ENCODE measurements at regions not wholly inside any gene's neighbourhood (a gene's known extent, or its start where the extent isn't known, plus 50 kb on each side); places are given as distances from the start of the nearest gene placed in this dataset.

GRCh38 chr5:173385832-173386360 is 57.7 kb upstream of the STC2 start:
- H3K4me3 ChIP-seq (ENCODE audit: low read depth, low read length): no peak overlapping the region
- peak; percentile 80 for DNase-seq (ENCODE audit: low read depth)
- FAIRE-seq: no peak
- no peaks in the 10 kb centered on the region for H3K36me3 ChIP-seq (ENCODE audit: control insufficient read depth, insufficient read depth, low read length)
- TF ChIP-seq, protein P1, sequence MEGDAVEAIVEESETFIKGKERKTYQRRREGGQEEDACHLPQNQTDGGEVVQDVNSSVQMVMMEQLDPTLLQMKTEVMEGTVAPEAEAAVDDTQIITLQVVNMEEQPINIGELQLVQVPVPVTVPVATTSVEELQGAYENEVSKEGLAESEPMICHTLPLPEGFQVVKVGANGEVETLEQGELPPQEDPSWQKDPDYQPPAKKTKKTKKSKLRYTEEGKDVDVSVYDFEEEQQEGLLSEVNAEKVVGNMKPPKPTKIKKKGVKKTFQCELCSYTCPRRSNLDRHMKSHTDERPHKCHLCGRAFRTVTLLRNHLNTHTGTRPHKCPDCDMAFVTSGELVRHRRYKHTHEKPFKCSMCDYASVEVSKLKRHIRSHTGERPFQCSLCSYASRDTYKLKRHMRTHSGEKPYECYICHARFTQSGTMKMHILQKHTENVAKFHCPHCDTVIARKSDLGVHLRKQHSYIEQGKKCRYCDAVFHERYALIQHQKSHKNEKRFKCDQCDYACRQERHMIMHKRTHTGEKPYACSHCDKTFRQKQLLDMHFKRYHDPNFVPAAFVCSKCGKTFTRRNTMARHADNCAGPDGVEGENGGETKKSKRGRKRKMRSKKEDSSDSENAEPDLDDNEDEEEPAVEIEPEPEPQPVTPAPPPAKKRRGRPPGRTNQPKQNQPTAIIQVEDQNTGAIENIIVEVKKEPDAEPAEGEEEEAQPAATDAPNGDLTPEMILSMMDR (IDR thresholded peaks at IDR 0.05; ENCODE audit: insufficient read depth, low read length, severe bottlenecking): no peak
- H3K27me3 ChIP-seq (ENCODE audit: control insufficient read depth, insufficient read depth, low read length): no peaks in the 10 kb centered on the region

- no peaks in the 10 kb centered on the region for H3K36me3 ChIP-seq (ENCODE audit: control insufficient read depth, insufficient read depth, low read length)
- no peak for FAIRE-seq
- no peak for DNase-seq (ENCODE audit: low read depth)
- H3K27me3 ChIP-seq (ENCODE audit: control insufficient read depth, insufficient read depth, low read length): no peaks in the 10 kb centered on the region
- TF ChIP-seq, protein P1 (IDR thresholded peaks at IDR 0.05; ENCODE audit: insufficient read depth, low read length, severe bottlenecking): no peak
- H3K4me3 ChIP-seq (ENCODE audit: low read depth, low read length): no peak overlapping the region
These were observed 55.5 kb upstream of the STC2 start for GRCh38 chr5:173383711-173384110.

DNA sequence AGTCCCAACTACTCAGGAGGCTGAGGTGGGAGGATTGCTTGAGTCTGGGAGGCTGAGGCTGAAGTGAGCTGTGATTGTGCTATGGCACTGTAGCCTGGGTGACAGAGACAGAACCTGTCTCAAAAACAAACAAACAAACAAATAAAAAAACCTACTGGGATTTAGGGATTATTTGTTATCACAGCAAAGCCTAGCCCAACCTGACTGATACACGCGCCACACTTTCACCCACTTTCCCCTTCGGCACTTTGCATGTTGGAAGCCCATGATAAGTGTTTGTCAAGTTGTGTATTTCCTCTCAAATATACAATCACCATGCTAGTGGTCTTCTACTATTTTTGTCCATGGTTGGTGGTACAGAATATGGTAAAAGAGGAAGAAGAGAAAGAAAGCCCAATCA is 50.5 kb upstream of the STC2 start:
- Histone ChIP-seq H3K27me3 (ENCODE audit: control insufficient read depth, insufficient read depth, low read length) (no peaks in the 10 kb centered on the region), H3K36me3 (ENCODE audit: control insufficient read depth, insufficient read depth, low read length) (no peaks in the 10 kb centered on the region), H3K4me3 (ENCODE audit: low read depth, low read length) (no peak overlapping the region)
- FAIRE-seq (no peak), DNase-seq (ENCODE audit: low read depth) (no peak)
- TF ChIP-seq, protein P1 (IDR thresholded peaks at IDR 0.05; ENCODE audit: insufficient read depth, low read length, severe bottlenecking): no peak
